Panc1 (cell line): ENCODE measurements at regions not wholly inside any gene's neighbourhood (a gene's known extent, or its start where the extent isn't known, plus 50 kb on each side); places are given as distances from the start of the nearest gene placed in this dataset.

Experiments used
- ATAC-seq: fragments of 200-7000 bp; cut with Tn5 transposase; 2 replicates; pipeline ENCODE4 v1.9.1; 2020; ENCODE audit warnings: mild to moderate bottlenecking, moderate library complexity
- BruUV-seq: library from RNA; stranded (reverse); fragments of 400-500 nt; replicated peaks from 2 replicates; lab custom pipeline; 2021; lab: Mats Ljungman, UMichigan
- CTCF ChIA-PET: fragments of 300-600 bp; sonication (Branson Sonifier 250); formaldehyde crosslinking; loops from one replicate; lab custom pipeline; 2022; ENCODE audit warnings: antibody characterized with exemption; lab: Charles Lee
- POLR2A ChIA-PET: fragments of 300-600 bp; sonication (Branson Sonifier 250); formaldehyde crosslinking; loops from one replicate; lab custom pipeline; 2022; ENCODE audit warnings: antibody characterized with exemption; lab: Charles Lee
- DNase-seq: peaks from one replicate; pipeline ENCODE4 v3.0.0-alpha.2; 2010; ENCODE audit warnings: low read depth, low spot score
- H3K27ac ChIP-seq: 2 replicates; pipeline ENCODE4 v1.5.1; 2011; ENCODE audit warnings: mild to moderate bottlenecking, low read length, inconsistent platforms
- H3K27me3 ChIP-seq: fragments of 200-500 bp; sonication (Bioruptor generic); 2 replicates; pipeline ENCODE4 v1.6.0; 2014; ENCODE audit warnings: low read length, inconsistent platforms; ENCODE audit not compliant: control insufficient read depth, insufficient read depth
- H3K36me3 ChIP-seq: fragments of 200-500 bp; sonication (Bioruptor generic); 2 replicates; pipeline ENCODE4 v1.5.1; 2014; ENCODE audit warnings: inconsistent platforms, mild to moderate bottlenecking, low read length, moderate library complexity; ENCODE audit not compliant: control insufficient read depth, insufficient read depth
- H3K4me1 ChIP-seq: 2 replicates; pipeline ENCODE4 v1.5.1; 2011; ENCODE audit warnings: inconsistent platforms, mild to moderate bottlenecking, low read length, moderate library complexity; ENCODE audit not compliant: control insufficient read depth, insufficient read depth
- H3K4me3 ChIP-seq, 2 experiments: 2 replicates each; pipeline ENCODE4 v1.5.1; 2011 to 2012; ENCODE audit warnings: low read depth in 2 of 2, low read length in 2 of 2, mild to moderate bottlenecking in 2 of 2, inconsistent platforms in 1 of 2, moderate library complexity in 1 of 2
- H3K9me3 ChIP-seq: fragments of 200-500 bp; sonication (Bioruptor generic); 2 replicates; pipeline ENCODE4 v1.5.1; 2014; ENCODE audit warnings: low read depth, mild to moderate bottlenecking, inconsistent platforms, low read length, moderate library complexity; ENCODE audit not compliant: control insufficient read depth, insufficient read depth
- CTCF ChIP-seq: fragments of 450-650 bp; IDR thresholded peaks from 2 replicates; pipeline ENCODE4 v1.5.1; 2017; ENCODE audit warnings: mild to moderate bottlenecking
- POLR2AphosphoS5 ChIP-seq: IDR thresholded peaks from 2 replicates; pipeline ENCODE4 v1.6.1; 2012; ENCODE audit warnings: mild to moderate bottlenecking, low read depth, low read length, moderate library complexity
- REST ChIP-seq, 2 experiments: IDR thresholded peaks; 2 replicates each; pipeline ENCODE4 v1.6.1; 2011 to 2012; ENCODE audit warnings: low read depth in 2 of 2, control low read depth in 1 of 2, low read length in 1 of 2, mild to moderate bottlenecking in 1 of 2, moderate library complexity in 1 of 2; ENCODE audit not compliant: insufficient read depth in 1 of 2
- SIN3A ChIP-seq: IDR thresholded peaks from 2 replicates; pipeline ENCODE4 v1.6.1; 2012; ENCODE audit warnings: low read depth, mild to moderate bottlenecking, low read length, moderate library complexity, borderline replicate concordance; ENCODE audit not compliant: insufficient read depth
- TCF7L2 ChIP-seq: IDR thresholded peaks from 2 replicates; pipeline ENCODE4 v1.6.1; 2011; ENCODE audit warnings: mild to moderate bottlenecking, low read depth, low read length, inconsistent platforms
- in situ Hi-C: cut with HindIII; loops from 2 replicates; pipeline ENCODE4 v1.10.0; 2016; ENCODE audit warnings: low sequenced_read_pairs, low pct_unique_long_range_greater_than_20kb
- intact Hi-C: fragments of 100-400 bp; cut with micrococcal nuclease; formaldehyde crosslinking; loops from one replicate; pipeline ENCODE4 v1.10.0; 2022; ENCODE audit not compliant: unreplicated experiment

- no TSS peak for BruUV-seq
- intact Hi-C loops (no loop called here), in situ Hi-C loops (no loop called here)
- TF ChIP-seq SIN3A (no peak), REST (IDR thresholded peaks at IDR 0.05; ENCODE audit: insufficient read depth in 1 of 2, low read depth in 2 of 2, low read length in 1 of 2) (no peak), TCF7L2 (no peak), POLR2AphosphoS5 (no peak), CTCF (no peak)
- Histone ChIP-seq H3K4me1 (no peaks in the 10 kb centered on the region), H3K27me3 (no peaks in the 10 kb centered on the region), H3K36me3 (no peaks in the 10 kb centered on the region), H3K4me3 (no peak overlapping the region), H3K9me3 (no peaks in the 10 kb centered on the region), H3K27ac (no peak overlapping the region)
- ATAC-seq, result no peak
- DNase-seq, result no peak
- ChIA-PET POLR2A (no interaction called here), CTCF (no interaction called here)
Observed at GRCh38 chr9:2966565-2967300, 122.8 kb upstream of the PUM3 start.

- POLR2A ChIA-PET, result no interaction called here
- H3K9me3 ChIP-seq, result no peaks in the 10 kb centered on the region
- H3K27ac ChIP-seq, result no peak overlapping the region
- TF ChIP-seq TCF7L2, result no peak
- no peak for TF ChIP-seq SIN3A
- TF ChIP-seq POLR2AphosphoS5, result no peak
- no peak for TF ChIP-seq CTCF
- no peak for TF ChIP-seq REST (IDR thresholded peaks at IDR 0.05; ENCODE audit: insufficient read depth in 1 of 2, low read depth in 2 of 2, low read length in 1 of 2)
- ATAC-seq, result no peak
- no peak for DNase-seq
- BruUV-seq, result no TSS peak
- CTCF ChIA-PET, result no interaction called here
- H3K36me3 ChIP-seq, result no peaks in the 10 kb centered on the region
- H3K4me3 ChIP-seq, result no peak overlapping the region
- H3K4me1 ChIP-seq, result no peaks in the 10 kb centered on the region
- in situ Hi-C loops (no loop called here), intact Hi-C loops (no loop called here)
- no peaks in the 10 kb centered on the region for H3K27me3 ChIP-seq
Observed at GRCh38 chr9:2964470-2964869, 120.6 kb upstream of the PUM3 start.
